Cardiac muscle cell (in vitro differentiated cells and primary cell): ENCODE measurements at regions not wholly inside any gene's neighbourhood (a gene's known extent, or its start where the extent isn't known, plus 50 kb on each side); places are given as distances from the start of the nearest gene placed in this dataset.

ENCODE experiments used
- DNase-seq, 2 donors: peaks; one replicate each; pipeline versions ENCODE4 v3.0.0 to v3.0.0-alpha.2; 2010 to 2017; ENCODE audit warnings: low read depth in 1 of 2, low spot score in 1 of 2
- H3K27ac ChIP-seq: fragments of 200-600 bp; sonication (generic); 2 replicates; pipeline ENCODE4 v1.5.1; 2016
- H3K27me3 ChIP-seq: fragments of 200-600 bp; sonication (generic); 2 replicates; pipeline ENCODE4 v1.6.0; 2016; ENCODE audit warnings: control low read depth
- H3K36me3 ChIP-seq: fragments of 200-600 bp; sonication (generic); 2 replicates; pipeline ENCODE4 v1.5.1; 2016; ENCODE audit warnings: control low read depth
- H3K4me1 ChIP-seq: fragments of 200-600 bp; sonication (generic); 2 replicates; pipeline ENCODE4 v1.8.1; 2017; ENCODE audit warnings: low read depth, mild to moderate bottlenecking, mixed run types
- H3K4me3 ChIP-seq: fragments of 200-600 bp; sonication (generic); 2 replicates; pipeline ENCODE4 v1.5.1; 2016; ENCODE audit warnings: mild to moderate bottlenecking
- H3K9me3 ChIP-seq: fragments of 200-600 bp; sonication (generic); 2 replicates; pipeline ENCODE4 v1.5.1; 2017; ENCODE audit warnings: low read depth, mild to moderate bottlenecking, control low read depth
- TF ChIP-seq, protein P1 (sequence below): IDR thresholded peaks from 2 replicates; pipeline ENCODE4 v1.5.1; 2012; ENCODE audit warnings: low read depth, mild to moderate bottlenecking, low read length

DNA sequence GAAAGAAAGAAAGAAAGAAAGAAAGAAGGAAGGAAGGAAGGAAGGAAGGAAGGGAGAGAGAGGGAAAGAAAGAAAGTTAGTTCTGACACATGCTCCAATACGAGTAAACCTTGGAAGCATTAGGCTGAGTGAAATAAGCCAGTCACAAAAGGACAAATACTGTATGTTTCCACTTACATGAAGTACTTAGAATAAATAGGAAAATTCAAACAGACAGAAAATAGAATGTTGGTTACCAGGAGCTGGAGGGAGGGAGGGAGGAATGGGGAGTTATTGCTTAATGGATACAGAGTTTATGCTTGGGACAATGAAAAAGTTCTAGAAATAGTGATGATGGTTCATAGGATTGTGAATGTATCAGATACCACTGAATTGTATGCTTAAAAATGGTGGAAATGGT is 75.2 kb upstream of the CDH4 start:
- Histone ChIP-seq H3K9me3 (no peaks in the 10 kb centered on the region), H3K4me1 (no peaks in the 10 kb centered on the region), H3K27me3 (peaks cover 4% of the 10 kb centered on the region), H3K36me3 (no peaks in the 10 kb centered on the region), H3K27ac (no peak overlapping the region), H3K4me3 (no peak overlapping the region)
- TF ChIP-seq, protein P1, sequence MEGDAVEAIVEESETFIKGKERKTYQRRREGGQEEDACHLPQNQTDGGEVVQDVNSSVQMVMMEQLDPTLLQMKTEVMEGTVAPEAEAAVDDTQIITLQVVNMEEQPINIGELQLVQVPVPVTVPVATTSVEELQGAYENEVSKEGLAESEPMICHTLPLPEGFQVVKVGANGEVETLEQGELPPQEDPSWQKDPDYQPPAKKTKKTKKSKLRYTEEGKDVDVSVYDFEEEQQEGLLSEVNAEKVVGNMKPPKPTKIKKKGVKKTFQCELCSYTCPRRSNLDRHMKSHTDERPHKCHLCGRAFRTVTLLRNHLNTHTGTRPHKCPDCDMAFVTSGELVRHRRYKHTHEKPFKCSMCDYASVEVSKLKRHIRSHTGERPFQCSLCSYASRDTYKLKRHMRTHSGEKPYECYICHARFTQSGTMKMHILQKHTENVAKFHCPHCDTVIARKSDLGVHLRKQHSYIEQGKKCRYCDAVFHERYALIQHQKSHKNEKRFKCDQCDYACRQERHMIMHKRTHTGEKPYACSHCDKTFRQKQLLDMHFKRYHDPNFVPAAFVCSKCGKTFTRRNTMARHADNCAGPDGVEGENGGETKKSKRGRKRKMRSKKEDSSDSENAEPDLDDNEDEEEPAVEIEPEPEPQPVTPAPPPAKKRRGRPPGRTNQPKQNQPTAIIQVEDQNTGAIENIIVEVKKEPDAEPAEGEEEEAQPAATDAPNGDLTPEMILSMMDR = no peak
- no peak for DNase-seq

DNA sequence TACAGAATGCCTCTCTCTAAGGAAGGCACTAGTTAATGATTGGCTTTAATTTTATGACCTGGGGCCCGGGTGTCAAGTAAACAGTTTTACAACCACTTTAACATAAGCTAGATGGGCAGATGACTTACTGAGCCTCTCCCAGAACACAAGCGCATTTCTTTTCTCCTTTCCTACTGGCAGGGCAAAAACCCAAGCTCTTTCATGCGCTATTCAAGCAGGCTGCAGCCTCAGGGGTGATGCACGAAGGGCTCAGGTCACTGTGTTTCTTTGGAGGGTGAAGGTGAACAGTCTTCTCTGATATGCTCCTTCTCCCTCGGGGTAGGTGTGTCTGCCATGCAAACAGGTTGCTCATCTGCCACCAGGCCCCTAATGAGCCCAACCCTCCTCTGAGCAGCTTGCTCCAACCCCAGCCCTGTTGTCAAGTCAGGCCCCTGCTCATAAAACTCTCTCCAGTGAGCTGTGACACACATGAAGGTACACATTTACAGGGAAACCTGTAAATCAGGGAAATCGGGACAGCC is 73.5 kb upstream of the CDH4 start:
- H3K9me3 ChIP-seq = no peaks in the 10 kb centered on the region
- no peaks in the 10 kb centered on the region for H3K4me1 ChIP-seq
- H3K27ac ChIP-seq = no peak overlapping the region
- H3K4me3 ChIP-seq = no peak overlapping the region
- H3K36me3 ChIP-seq = no peaks in the 10 kb centered on the region
- H3K27me3 ChIP-seq = peaks cover 4% of the 10 kb centered on the region
- no peak for DNase-seq
- TF ChIP-seq, protein P1 = no peak

DNA sequence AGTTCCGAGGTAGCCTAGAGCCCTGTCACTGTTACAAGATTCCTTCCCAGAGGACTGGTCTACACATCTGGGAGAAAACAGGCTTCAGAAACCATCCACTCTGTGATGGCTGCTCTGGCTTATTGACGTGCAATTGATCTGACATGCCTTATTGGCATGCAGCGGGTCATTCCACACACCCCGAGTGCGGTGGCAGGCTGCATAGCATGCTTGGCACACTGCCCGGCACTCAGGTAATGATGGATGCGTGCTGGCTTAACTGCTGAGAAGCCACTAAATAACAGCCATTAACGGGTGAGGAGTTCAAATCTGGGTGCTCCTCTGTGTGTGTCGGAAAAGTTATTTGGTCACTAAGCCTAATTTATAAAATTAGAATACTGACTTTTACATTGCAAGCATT is 67.9 kb upstream of the CDH4 start:
- Histone ChIP-seq H3K9me3 (no peaks in the 10 kb centered on the region), H3K27me3 (no peaks in the 10 kb centered on the region), H3K4me3 (no peak overlapping the region), H3K27ac (no peak overlapping the region), H3K36me3 (no peaks in the 10 kb centered on the region), H3K4me1 (no peaks in the 10 kb centered on the region)
- TF ChIP-seq, protein P1 = no peak
- no peak for DNase-seq

DNA sequence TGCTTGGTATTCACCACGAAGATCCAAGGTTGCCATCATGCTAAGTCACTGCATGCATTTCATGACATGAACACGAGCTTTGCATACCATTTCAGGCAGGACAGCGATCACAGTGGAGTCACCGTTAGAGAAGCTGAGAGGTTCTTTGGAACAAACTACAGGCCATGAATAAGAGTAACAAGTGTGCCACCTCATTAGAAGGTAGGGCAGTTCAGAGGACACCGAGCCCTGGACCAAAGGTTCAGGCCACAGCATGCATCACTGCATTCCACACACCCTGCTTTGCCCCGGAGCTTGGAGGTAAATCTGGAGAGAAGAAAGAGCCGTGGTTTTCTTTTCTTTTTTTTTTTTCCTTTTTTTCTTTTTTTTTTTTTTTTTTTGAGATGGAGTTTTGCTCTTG is 66.9 kb upstream of the CDH4 start:
- Histone ChIP-seq H3K9me3 (no peaks in the 10 kb centered on the region), H3K4me1 (no peaks in the 10 kb centered on the region), H3K27me3 (no peaks in the 10 kb centered on the region), H3K27ac (no peak overlapping the region), H3K36me3 (no peaks in the 10 kb centered on the region), H3K4me3 (no peak overlapping the region)
- TF ChIP-seq, protein P1 = no peak
- no peak for DNase-seq

DNA sequence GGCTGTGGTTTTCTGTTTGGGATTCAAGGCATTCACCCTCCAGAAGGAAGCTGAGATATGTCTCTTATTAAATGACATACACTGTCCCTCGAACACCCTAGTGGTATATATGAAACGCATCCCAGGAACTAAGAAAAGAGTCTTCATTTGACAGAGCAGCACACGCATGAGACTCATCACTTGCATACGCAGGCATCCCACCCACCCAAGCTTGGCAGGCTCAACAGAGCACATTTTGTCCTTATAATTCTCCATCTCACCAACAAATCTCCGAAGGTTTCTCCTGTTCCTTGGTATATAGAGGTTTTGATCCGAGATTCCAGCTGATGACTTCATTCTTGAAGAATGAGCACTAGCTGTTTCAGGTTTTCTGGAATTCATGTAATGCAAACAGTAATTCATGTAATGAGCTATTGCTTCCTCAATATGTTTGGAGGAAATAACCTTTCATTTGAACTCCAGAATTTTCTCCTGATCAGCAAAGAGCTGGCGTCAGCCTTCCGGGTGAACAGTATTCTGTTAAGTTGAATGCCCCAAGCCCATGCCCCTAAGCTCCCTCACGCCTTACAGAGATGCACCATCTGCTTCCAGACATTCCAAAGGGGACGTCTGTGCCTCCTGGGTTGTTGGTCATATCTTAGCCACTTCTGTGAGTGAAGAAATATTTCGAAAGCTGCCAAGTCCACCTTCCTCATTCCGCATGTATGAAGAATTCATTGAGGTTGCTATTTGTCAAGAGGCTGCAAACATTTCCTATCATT is 66.0 kb upstream of the CDH4 start:
- no peaks in the 10 kb centered on the region for H3K36me3 ChIP-seq
- no peaks in the 10 kb centered on the region for H3K4me1 ChIP-seq
- TF ChIP-seq, protein P1 = no peak
- no peaks in the 10 kb centered on the region for H3K27me3 ChIP-seq
- H3K27ac ChIP-seq = no peak overlapping the region
- DNase-seq = peak in 1 of 2 donors; percentile 90
- no peaks in the 10 kb centered on the region for H3K9me3 ChIP-seq
- H3K4me3 ChIP-seq = no peak overlapping the region
